GM11168 (cell line): ENCODE measurements at regions not wholly inside any gene's neighbourhood (a gene's known extent, or its start where the extent isn't known, plus 50 kb on each side); places are given as distances from the start of the nearest gene placed in this dataset.
"Not testable (repeated sequence)": the region's sequence is repeated elsewhere in the genome, so short reads cannot be mapped to it uniquely, and the experiment has no call there.

Experiments
- in situ Hi-C: fragments of 300-500 bp; cut with MboI; formaldehyde crosslinking; loops from one replicate; pipeline ENCODE4 v1.12.0; 2022; ENCODE audit warnings: low sequenced_read_pairs; ENCODE audit not compliant: unreplicated experiment

GRCh38 chr3:20576228-20576627, 390.2 kb upstream of the SGO1 start:
- in situ Hi-C loops = no loop called here

GRCh38 chr3:20575146-20575545, 389.1 kb upstream of the SGO1 start:
- in situ Hi-C loops = no loop called here

- in situ Hi-C loops = no loop called here
These were observed 388.7 kb upstream of the SGO1 start for GRCh38 chr3:20574746-20575145.

GRCh38 chr3:20573175-20573574, 387.2 kb upstream of the SGO1 start:
- in situ Hi-C loops = no loop called here

GRCh38 chr3:20572473-20572872, 386.5 kb upstream of the SGO1 start:
- in situ Hi-C loops = no loop called here

GRCh38 chr3:20569310-20569709, 383.3 kb upstream of the SGO1 start:
- in situ Hi-C loops = no loop called here

- in situ Hi-C loops = no loop called here
These were observed 379.0 kb upstream of the SGO1 start for GRCh38 chr3:20564966-20565365.

GRCh38 chr3:20563985-20564384, 378.0 kb upstream of the SGO1 start:
- in situ Hi-C loops = no loop called here

- in situ Hi-C loops = no loop called here
These were observed 377.2 kb upstream of the SGO1 start for GRCh38 chr3:20563251-20563650.

GRCh38 chr3:20561166-20561565, 375.2 kb upstream of the SGO1 start:
- in situ Hi-C loops = no loop called here

GRCh38 chr3:20560446-20560845, 374.4 kb upstream of the SGO1 start:
- in situ Hi-C loops = not testable (repeated sequence)

- in situ Hi-C loops = no loop called here
These were observed 372.2 kb upstream of the SGO1 start for GRCh38 chr3:20558161-20558560.

GRCh38 chr3:20556661-20557060, 370.7 kb upstream of the SGO1 start:
- in situ Hi-C loops = no loop called here

GRCh38 chr3:20552605-20553275, 366.7 kb upstream of the SGO1 start:
- in situ Hi-C loops = no loop called here

- in situ Hi-C loops = not testable (repeated sequence)
These were observed 361.6 kb upstream of the SGO1 start for GRCh38 chr3:20547361-20548269.

GRCh38 chr3:20546636-20547035, 360.6 kb upstream of the SGO1 start:
- in situ Hi-C loops = no loop called here

GRCh38 chr3:20543535-20544226, 357.7 kb upstream of the SGO1 start:
- in situ Hi-C loops = no loop called here

GRCh38 chr3:20540066-20540465, 354.1 kb upstream of the SGO1 start:
- in situ Hi-C loops = no loop called here

- in situ Hi-C loops = no loop called here
These were observed 353.7 kb upstream of the SGO1 start for GRCh38 chr3:20539666-20540065.

- in situ Hi-C loops = no loop called here
These were observed 351.2 kb upstream of the SGO1 start for GRCh38 chr3:20537234-20537633.

- in situ Hi-C loops = no loop called here
These were observed 343.9 kb upstream of the SGO1 start for GRCh38 chr3:20529911-20530310.
